Activated naive CD8-positive, alpha-beta T cell (primary cell): ENCODE measurements at regions not wholly inside any gene's neighbourhood (a gene's known extent, or its start where the extent isn't known, plus 50 kb on each side); places are given as distances from the start of the nearest gene placed in this dataset.

ENCODE experiments used
- H3K27ac Mint-ChIP-seq: one replicate; pipeline ENCODE4 v1.8.0; 2021; ENCODE audit warnings: mixed read lengths
- H3K27me3 Mint-ChIP-seq: one replicate; pipeline ENCODE4 v1.8.0; 2021; ENCODE audit warnings: mixed read lengths
- H3K36me3 Mint-ChIP-seq: one replicate; pipeline ENCODE4 v1.8.0; 2021; ENCODE audit warnings: mixed read lengths
- H3K4me1 Mint-ChIP-seq: one replicate; pipeline ENCODE4 v1.8.0; 2021; ENCODE audit warnings: low read depth, mixed read lengths
- H3K4me3 Mint-ChIP-seq: one replicate; pipeline ENCODE4 v1.8.0; 2021; ENCODE audit warnings: mild to moderate bottlenecking, mixed read lengths
- H3K9me3 Mint-ChIP-seq: one replicate; pipeline ENCODE4 v1.8.0; 2021; ENCODE audit warnings: low read depth, mixed read lengths

GRCh38 chr5:32507738-32508434 is 63.3 kb upstream of the ZFR start:
- Mint-ChIP-seq H3K27ac (no peak overlapping the region), H3K9me3 (no peaks in the 10 kb centered on the region), H3K36me3 (peaks cover 1% of the 10 kb centered on the region), H3K27me3 (peaks cover under 1% of the 10 kb centered on the region), H3K4me3 (no peak overlapping the region), H3K4me1 (peaks cover 13% of the 10 kb centered on the region)

- Mint-ChIP-seq H3K27ac (no peak overlapping the region), H3K27me3 (peaks cover 2% of the 10 kb centered on the region), H3K4me3 (no peak overlapping the region), H3K4me1 (peaks cover 13% of the 10 kb centered on the region), H3K9me3 (no peaks in the 10 kb centered on the region), H3K36me3 (peaks cover 2% of the 10 kb centered on the region)
These were observed 62.3 kb upstream of the ZFR start for GRCh38 chr5:32506799-32507198.

- H3K27me3 Mint-ChIP-seq: peaks cover 2% of the 10 kb centered on the region
- no peaks in the 10 kb centered on the region for H3K9me3 Mint-ChIP-seq
- no peak overlapping the region for H3K4me3 Mint-ChIP-seq
- H3K4me1 Mint-ChIP-seq: peaks cover 13% of the 10 kb centered on the region
- peaks cover 2% of the 10 kb centered on the region for H3K36me3 Mint-ChIP-seq
- no peak overlapping the region for H3K27ac Mint-ChIP-seq
These were observed 61.7 kb upstream of the ZFR start for GRCh38 chr5:32506201-32506661.

- H3K4me3 Mint-ChIP-seq: no peak overlapping the region
- peaks cover 2% of the 10 kb centered on the region for H3K27me3 Mint-ChIP-seq
- no peaks in the 10 kb centered on the region for H3K9me3 Mint-ChIP-seq
- H3K4me1 Mint-ChIP-seq: peaks cover 13% of the 10 kb centered on the region
- peaks cover 2% of the 10 kb centered on the region for H3K36me3 Mint-ChIP-seq
- no peak overlapping the region for H3K27ac Mint-ChIP-seq
These were observed 61.2 kb upstream of the ZFR start for GRCh38 chr5:32505756-32506155.

GRCh38 chr5:32504989-32505596 is 60.6 kb upstream of the ZFR start:
- Mint-ChIP-seq H3K4me1 (peaks cover 13% of the 10 kb centered on the region), H3K36me3 (peaks cover 2% of the 10 kb centered on the region), H3K9me3 (no peaks in the 10 kb centered on the region), H3K27ac (no peak overlapping the region), H3K27me3 (peaks cover 2% of the 10 kb centered on the region), H3K4me3 (no peak overlapping the region)

DNA sequence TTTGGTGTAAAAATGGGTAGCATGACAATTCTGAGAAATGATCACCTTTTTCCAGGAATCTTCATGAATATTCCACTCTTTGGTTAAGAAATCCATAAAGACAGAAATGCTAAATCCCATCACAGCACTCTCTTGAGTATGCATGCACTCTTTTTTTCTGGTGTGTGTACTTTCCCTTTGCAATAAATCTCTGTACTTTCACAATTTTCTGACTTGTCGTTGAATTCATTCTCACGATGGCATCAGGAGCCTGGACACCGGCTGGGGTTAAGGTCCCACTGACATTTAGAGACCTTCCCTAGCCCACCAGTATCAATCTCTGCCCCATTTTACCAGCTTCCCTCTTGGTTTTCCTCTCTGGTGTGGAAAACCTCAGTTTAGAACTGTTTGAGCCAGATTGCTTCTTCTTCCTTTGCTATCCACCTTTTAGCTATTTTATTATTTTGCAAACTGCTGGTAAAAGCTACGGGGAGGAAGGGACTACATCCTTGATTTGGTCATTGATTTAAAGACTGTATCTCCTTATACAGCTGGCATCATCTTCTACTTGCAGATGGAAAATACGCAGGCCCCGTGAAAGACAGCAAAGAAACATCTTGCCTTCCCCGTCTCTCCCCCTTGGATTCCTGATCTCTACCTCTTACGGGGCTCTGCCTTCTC is 59.9 kb upstream of the ZFR start:
- Mint-ChIP-seq H3K27ac (no peak overlapping the region), H3K4me1 (peaks cover 13% of the 10 kb centered on the region), H3K9me3 (no peaks in the 10 kb centered on the region), H3K27me3 (peaks cover 2% of the 10 kb centered on the region), H3K36me3 (peaks cover 2% of the 10 kb centered on the region), H3K4me3 (no peak overlapping the region)

DNA sequence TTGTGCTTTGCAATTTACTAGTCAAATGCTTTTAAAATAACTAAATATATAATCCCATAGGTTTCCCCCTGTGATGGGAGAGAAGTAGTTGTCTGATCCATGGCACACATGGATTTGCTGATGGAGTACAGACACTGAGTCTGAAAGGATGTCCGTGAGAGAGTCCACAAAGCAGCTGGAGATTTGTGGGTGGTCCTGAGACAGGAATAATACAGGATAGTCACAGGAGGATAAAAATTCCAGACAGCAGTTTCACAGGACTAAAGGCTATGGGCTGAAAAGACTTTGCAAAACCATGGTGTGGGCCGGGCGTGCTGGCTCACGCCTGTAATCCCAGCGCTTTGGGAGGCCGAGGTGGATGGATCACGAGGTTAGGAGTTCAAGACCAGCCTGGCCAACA is 58.7 kb upstream of the ZFR start:
- H3K9me3 Mint-ChIP-seq: no peaks in the 10 kb centered on the region
- peaks cover 15% of the 10 kb centered on the region for H3K4me1 Mint-ChIP-seq
- H3K36me3 Mint-ChIP-seq: peaks cover 2% of the 10 kb centered on the region
- H3K27me3 Mint-ChIP-seq: peaks cover 2% of the 10 kb centered on the region
- no peak overlapping the region for H3K4me3 Mint-ChIP-seq
- H3K27ac Mint-ChIP-seq: no peak overlapping the region

DNA sequence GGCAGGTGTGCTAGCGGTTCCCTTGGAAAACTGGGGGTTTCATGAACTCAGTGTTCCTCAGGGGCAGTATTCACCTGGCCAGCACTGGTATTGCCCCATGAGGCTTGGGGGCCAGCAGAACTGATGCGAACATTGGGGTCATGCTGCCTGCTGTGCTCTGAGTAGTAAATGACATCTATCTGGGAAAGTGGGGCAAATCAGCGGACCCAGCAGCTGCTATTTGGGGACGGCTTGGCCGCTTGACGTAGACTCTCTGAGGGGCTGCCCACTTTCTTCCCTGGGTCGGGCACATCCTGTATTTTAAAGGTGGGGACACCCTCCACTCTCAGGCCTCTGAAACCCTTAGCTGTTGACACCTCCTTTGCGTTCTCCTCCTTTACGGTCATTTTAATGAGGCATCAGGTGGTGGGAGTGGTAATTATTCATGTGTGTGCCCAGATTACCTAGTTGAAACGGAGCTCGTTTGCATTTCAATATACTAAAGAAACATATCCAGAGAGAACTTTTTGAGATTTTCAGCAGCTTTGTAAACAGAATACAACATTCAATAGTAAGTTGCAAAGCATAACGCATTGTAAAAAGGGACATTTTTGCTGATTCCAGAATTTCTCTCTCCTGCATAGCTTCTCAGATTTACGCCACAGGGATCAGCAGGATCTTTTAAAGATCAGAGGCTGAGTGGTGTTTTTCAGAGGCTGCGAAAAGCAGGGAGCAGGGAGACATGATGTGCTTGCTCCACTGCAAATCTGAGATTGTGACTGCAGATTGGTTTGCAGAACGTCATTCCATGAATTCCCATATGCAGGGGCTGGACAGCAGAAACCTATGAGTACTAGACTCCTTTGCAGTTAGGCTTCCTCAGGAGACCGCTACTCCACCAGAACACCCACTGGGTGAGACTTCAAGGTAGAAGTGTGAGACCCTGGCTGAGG is 56.8 kb upstream of the ZFR start:
- Mint-ChIP-seq H3K4me1 (peaks cover 15% of the 10 kb centered on the region), H3K9me3 (no peaks in the 10 kb centered on the region), H3K27ac (no peak overlapping the region), H3K27me3 (peaks cover 2% of the 10 kb centered on the region), H3K36me3 (peaks cover 2% of the 10 kb centered on the region), H3K4me3 (no peak overlapping the region)

DNA sequence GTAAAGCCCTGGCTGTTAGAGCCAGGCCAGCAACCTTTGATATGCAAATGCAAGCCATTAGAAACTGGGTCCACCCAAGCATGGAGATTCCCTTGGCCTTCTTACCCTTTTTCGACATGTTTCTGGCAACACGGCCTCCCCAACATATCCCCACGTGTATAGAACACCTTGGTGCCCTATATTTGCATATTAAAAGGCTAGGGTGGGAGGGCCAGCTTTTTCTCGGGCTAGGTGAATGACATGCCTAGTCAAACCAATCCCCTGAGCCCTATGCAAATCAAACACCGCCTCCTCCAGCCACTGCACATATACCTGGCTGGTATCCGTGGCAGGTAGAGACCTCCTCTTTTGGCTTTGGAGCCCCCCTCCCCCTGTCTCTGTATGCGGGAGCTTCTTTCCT is 55.6 kb upstream of the ZFR start:
- Mint-ChIP-seq H3K27me3 (peaks cover 2% of the 10 kb centered on the region), H3K36me3 (peaks cover 2% of the 10 kb centered on the region), H3K9me3 (no peaks in the 10 kb centered on the region), H3K4me1 (peaks cover 10% of the 10 kb centered on the region), H3K4me3 (no peak overlapping the region), H3K27ac (no peak overlapping the region)

- Mint-ChIP-seq H3K27ac (no peak overlapping the region), H3K4me3 (no peak overlapping the region), H3K4me1 (peaks cover 2% of the 10 kb centered on the region), H3K36me3 (peaks cover 2% of the 10 kb centered on the region), H3K27me3 (peaks cover 2% of the 10 kb centered on the region), H3K9me3 (no peaks in the 10 kb centered on the region)
These were observed 54.7 kb upstream of the ZFR start for GRCh38 chr5:32499261-32499660.

DNA sequence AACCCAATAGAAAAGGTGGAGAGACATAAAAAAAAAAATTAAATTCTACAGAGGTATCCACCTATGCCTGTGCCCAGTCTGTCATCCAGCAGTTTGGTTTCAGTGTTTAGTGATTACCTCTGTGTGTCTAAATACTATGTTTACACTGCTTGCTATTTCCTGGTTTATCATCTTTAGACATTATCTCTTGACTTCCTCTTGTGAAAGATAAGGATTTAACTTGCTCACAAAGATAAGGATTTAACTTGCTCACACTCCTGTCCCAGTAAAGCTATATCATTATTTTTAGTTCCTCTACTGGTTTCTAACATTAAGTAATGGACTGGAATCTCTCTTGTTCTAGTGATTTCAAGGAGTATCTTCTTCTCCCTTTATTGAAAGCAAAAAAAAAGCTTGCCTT is 53.9 kb upstream of the ZFR start:
- no peak overlapping the region for H3K4me3 Mint-ChIP-seq
- H3K36me3 Mint-ChIP-seq: peaks cover 2% of the 10 kb centered on the region
- no peak overlapping the region for H3K27ac Mint-ChIP-seq
- H3K9me3 Mint-ChIP-seq: no peaks in the 10 kb centered on the region
- H3K27me3 Mint-ChIP-seq: peaks cover 2% of the 10 kb centered on the region
- H3K4me1 Mint-ChIP-seq: peaks cover 2% of the 10 kb centered on the region

- Mint-ChIP-seq H3K27ac (no peak overlapping the region), H3K4me3 (no peak overlapping the region), H3K36me3 (no peaks in the 10 kb centered on the region), H3K9me3 (no peaks in the 10 kb centered on the region), H3K4me1 (peaks cover 2% of the 10 kb centered on the region), H3K27me3 (no peaks in the 10 kb centered on the region)
These were observed 51.6 kb upstream of the ZFR start for GRCh38 chr5:32496104-32496503.

DNA sequence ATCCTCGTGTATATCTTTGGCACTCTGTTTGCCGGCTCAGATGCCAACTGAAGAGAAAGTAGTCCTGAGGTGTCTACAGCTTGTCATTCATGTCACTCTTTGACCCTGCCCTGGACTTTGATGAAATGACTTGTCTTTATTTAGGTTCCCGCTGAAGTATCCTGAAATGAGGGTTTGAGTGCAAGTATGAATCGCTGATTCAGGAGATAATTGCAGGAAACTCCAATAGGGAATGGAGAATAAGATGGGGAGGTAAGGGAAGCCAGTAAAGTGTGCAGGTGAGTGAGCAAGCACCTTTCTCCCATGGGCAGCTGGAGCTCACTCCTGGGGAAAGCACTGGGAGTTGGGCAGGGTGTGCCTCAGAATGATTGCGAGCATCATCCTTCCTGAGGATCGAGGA is 50.3 kb upstream of the ZFR start:
- H3K9me3 Mint-ChIP-seq: no peaks in the 10 kb centered on the region

More for the DNA sequence above, 50.3 kb upstream of the ZFR start:
- Mint-ChIP-seq H3K27ac (no peak overlapping the region), H3K4me3 (no peak overlapping the region), H3K27me3 (no peaks in the 10 kb centered on the region), H3K4me1 (peaks cover 2% of the 10 kb centered on the region), H3K36me3 (no peaks in the 10 kb centered on the region)
